ENCODE measurements at regions not wholly inside any gene's neighbourhood (a gene's known extent, or its start where the extent isn't known, plus 50 kb on each side); places are given as distances from the start of the nearest gene placed in this dataset.

DNA sequence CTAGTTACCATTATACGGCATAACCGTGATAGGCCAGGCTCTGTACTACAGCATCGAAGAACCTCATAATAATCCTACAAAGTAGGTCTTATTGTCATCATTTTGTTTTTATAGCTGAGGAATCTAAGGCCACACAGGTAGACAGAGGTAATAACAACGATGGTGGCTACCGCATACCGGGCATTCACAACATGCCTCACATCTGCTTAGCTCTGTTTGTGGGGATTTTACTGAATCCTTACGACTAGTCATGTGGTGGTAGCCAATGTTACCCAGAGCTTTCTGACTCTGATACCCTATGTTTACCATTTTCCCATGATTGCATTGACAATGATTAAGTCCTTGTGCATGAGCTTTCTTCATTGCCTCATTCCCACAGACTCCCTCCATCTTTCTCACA lies 269.4 kb downstream of the TCF7L2 start:
- DNase-seq = no peak

GRCh38 chr10:113221756-113222168 lies 271.7 kb downstream of the TCF7L2 start:
- peak; percentile 12 for DNase-seq

- DNase-seq = no peak
These were observed 272.2 kb downstream of the TCF7L2 start for GRCh38 chr10:113222207-113222606.

- no peak for DNase-seq
These were observed 275.3 kb downstream of the TCF7L2 start for GRCh38 chr10:113225364-113225763.

DNA sequence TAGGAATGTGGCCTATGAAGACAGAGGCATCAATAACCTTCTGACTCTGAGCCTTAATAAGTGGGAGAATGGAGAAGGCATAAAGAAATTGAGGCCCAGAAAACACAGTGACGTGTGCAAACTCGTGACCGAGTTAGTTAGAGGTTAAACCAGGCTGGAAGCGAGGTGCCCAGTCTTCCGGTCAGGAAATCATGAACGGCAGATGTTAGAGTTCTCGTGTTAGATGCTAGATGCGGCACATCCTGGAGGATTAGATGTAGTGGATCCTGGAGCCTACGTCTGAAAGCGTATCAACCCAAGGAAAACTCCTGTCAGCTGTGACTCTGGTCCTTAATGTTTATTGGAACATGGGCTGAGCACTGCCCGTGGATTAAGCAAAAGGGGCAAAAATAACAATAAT lies 275.9 kb downstream of the TCF7L2 start:
- DNase-seq = no peak

- peak; percentile 37 for DNase-seq
These were observed 276.4 kb downstream of the TCF7L2 start for GRCh38 chr10:113226399-113226798.

GRCh38 chr10:113226831-113227445 lies 276.9 kb downstream of the TCF7L2 start:
- DNase-seq = no peak

DNA sequence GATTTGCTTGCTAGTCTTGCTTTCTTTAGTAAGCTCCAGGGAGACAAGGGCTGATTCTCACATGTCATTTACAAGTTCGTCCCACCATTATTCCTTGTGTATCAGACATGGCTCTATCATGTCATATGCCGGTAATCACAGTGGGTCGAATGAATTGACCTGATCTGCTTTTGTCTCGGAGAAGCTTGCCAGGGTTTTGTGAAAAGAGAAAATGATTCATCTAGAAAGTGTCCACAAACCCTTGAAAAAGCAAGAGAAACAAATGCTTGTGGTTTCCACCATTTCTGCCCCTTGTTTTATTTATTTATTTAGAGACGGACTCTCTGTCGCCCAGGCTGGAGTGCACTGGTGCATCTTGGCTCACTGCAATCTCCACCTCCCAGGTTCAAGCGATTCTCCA lies 278.5 kb downstream of the TCF7L2 start:
- no peak for DNase-seq

DNA sequence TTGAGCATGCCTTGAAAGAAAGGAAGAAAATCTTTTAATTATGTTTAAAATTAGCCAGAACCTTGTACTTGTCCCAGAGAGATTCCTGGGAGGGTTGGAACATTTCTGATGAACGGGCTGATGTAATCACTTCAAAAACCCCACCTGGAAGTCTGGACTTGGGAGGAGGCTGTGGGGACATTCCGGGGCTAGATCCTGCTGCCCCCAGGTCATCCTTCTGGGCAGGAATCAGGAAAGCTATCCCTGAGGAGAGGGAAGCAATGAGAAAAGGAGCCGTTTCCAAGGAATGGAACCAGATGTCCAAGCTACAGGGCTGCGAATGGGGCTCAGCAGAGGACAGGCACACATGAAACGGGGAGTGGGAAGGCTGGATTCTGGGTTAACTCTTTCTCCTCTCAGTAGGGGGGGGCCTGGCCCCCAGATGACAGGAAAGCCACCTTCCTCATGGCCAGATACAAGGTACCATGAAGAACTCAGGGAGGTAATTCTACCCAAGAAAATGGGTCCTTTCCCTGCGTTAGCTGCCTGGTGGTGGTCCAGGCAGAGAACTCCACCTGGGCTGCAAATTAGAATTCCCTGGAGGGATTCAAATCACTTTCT lies 280.1 kb downstream of the TCF7L2 start:
- DNase-seq = peak; percentile 52

DNA sequence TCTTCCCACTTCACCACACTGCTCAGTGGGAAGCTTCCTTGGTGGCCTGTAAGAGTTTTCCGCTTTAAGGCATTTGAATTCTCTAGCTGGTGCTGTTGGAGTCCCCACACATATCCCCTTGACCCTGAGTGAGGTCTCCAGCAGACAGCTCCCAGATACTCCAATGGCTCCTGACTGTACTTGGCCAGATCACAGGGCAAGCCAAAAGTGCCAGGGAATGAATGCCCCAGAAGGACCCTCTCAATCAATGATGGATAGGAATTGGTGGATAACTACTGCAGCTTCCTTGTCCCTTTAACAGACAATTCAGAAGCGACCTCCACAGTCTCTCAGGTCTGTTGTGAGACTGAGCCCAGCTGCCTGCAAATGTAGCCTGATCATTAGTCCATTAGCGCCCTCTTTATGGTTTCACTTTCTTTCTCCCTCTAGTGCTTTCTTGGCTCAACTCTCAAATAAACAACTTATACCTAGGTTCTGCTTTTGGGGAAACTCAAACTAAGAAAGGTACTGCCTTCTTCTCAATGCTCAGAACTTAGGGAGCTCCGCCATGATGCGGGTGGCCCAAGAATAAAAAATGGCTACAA lies 283.0 kb downstream of the TCF7L2 start:
- DNase-seq = no peak

- DNase-seq = no peak
These were observed 284.4 kb downstream of the TCF7L2 start for GRCh38 chr10:113234481-113234880.

DNA sequence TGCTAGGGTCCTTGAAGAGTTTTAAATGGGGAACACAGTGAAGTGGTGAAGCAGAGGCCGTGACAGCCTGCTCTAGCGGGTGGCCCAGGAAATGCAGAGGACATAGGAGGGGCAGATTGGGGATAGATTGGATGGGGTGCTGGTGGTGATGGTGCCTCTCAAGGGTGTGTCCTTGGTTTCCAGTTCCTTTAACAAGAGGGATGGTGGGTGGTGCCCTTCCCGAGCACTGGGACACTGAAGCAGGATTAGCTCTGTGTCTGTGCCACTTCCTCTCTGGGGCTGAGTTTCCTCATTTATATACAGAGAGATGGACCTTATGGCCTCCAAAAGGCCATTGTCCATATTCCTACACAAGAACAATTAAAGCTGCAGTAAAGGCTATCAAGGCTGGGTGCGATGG lies 285.5 kb downstream of the TCF7L2 start:
- no peak for DNase-seq

GRCh38 chr10:113236998-113237397 lies 287.0 kb downstream of the TCF7L2 start:
- DNase-seq = no peak

DNA sequence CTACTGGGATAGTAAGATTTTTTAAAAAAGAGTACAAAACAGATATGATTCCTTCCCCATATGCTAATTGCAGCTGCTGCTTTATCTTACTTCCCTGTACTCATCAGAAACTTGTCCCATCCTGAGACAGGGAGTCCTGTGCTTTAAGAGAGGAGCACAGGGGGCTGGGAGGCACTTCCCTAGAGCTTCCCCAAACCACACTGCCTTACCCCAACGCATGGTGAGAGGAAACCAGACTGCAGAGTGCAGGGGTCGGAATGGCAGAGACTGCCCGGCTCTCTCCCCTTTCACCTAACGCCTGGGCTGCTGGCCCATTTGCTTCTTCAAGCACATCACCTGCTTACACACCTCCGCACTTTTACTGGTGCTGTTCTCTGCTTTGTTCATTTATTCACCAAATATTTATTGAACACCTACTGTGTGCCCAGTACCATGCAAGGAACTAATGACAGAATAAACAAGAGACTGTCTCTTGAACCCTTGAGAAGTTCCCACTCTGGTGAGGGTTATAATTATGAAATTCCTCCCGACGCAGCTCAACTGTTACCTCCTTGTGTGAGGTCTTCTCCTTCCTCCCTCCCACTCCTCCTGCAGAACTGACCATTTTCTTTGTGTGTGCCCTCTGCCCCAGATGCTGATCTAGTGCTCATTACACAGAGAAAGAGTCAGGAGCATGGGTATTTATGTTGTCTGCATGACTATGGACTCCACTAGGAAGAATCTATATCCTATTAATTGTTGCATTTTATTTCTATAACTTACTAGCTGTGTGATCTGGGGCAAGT lies 289.7 kb downstream of the TCF7L2 start:
- DNase-seq = no peak

DNA sequence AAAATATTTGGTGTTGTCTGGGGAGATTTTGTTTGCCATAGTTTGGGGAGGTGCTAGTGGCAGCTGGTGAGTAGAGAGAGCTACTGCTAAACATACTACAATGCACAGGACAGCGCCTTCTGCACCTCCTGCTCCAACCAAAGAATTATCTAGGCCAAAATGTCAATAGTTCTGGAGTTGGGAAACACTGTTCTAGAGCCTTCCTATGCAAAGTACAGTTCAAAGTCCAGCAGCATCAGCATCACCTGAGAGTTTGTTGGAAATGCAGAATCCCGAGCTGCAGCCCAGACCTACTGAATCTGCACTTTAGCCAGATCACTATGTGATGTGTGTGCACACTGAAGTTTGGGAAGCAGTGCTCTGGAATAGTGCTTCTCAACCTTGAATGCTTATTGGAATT lies 290.7 kb downstream of the TCF7L2 start:
- no peak for DNase-seq

DNA sequence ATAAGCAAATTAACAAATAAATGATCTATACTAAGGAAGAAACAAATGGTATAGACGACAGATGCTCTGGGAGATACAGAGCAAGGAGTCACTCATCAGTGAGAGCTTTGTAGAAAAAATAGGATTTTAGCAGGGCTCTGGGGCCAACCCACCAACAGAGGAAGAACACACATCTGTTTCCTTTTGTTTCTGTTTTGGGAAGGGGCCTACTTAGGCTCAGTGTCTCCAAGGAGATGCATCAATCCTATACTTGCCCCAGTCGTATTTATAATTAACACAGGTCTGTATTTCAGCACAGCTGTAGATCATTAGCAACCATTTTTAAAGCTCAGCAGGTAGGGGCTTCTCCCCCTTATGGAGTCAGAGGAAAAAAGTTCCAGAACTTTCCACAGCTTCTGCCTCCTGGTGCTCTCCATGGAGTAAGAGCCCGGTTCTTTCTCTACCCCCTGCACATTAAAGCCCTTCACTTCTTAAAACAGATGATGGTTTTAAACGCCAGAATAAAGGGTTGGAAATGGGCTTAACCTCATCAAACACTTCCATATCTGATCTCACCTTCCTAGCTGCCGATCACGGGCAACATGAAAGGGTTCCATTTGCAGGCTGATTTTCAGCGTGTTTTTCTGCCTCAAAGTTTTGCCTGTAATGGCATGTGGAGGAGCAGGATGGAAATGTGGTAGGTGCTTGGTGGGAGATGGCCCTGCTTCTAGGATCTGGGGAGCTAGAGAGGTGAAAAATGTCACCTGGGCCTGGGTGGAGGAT lies 291.7 kb downstream of the TCF7L2 start:
- DNase-seq = peak; percentile 43

GRCh38 chr10:113243311-113243710 lies 293.3 kb downstream of the TCF7L2 start:
- DNase-seq = no peak

- DNase-seq = no peak
These were observed 294.7 kb downstream of the TCF7L2 start for GRCh38 chr10:113244750-113245149.

- no peak for DNase-seq
These were observed 295.2 kb downstream of the TCF7L2 start for GRCh38 chr10:113245286-113245685.

DNA sequence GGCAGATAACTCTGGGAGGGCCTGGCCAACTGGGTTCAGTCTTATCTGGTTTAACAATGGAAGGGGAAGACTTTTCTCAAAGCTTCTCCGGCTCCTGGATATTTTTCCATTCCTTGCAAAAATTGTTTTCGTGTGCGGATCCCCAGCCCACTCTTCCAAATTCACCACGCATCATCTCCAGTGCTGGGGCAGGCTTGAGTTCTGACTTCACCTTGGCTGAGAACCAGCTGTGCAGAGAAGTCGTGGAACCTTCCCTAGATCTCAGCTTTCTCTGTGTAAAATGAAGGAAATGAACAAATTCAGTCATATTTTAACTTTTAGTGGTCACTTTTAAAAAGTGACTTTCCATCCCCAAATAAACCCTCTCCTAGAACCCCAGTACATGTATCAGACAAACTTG lies 297.0 kb downstream of the TCF7L2 start:
- DNase-seq = no peak

- peak; percentile 59 for DNase-seq
These were observed 299.9 kb upstream of the HABP2 start for GRCh38 chr10:113252650-113253618.
